VCaP (cell line): ENCODE measurements at regions not wholly inside any gene's neighbourhood (a gene's known extent, or its start where the extent isn't known, plus 50 kb on each side); places are given as distances from the start of the nearest gene placed in this dataset.

Source experiments
- H3K27ac ChIP-seq: fragments of 450-650 bp; 2 replicates; pipeline ENCODE4 v1.5.1; 2017
- TF ChIP-seq, protein P1 (sequence below): fragments of 450-650 bp; conservative IDR thresholded peaks from 2 replicates; pipeline ENCODE4 v1.5.1; 2017; ENCODE audit warnings: mild to moderate bottlenecking, moderate library complexity

DNA sequence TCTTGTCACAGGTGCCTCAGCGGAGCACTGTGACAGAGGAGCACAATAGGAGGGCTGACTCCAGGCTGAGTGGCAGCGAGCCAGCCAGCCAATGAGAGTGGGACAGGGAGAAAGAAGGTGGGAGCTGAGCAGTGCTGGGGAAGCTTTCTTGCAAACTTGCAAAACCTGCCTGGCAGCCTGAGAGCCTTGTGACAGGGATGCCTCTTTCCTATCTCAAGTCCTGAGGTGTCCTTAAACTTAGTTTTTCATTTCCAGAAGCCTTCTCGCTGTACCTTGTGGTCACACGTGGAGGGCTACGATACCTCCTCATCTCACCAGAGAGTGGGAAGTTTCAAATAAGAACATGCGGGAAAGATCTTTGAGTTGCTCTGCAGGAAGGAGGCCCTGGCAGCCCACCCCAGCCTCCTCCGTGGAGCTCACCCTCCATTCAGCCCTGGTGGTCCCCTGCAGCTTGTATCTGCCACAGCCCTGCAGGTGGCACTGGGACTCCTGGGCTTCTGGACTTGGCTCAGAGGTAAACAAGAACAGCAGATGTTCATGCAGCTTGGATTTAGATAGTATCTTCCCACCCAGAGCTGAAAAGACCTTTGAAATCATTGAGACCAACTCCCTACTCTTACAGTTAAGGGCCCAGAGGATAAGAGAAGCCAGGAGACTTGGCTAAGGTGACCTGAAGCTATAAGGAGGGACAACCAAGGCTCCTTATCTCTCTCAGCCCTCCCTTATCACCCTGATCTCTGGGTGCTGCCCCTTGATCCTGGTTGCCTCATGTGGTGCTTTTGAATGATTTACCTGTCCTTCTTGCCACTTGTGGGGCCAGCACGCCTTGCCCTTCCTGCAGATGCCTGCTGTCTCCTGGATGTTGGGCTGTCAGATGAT, 153.5 kb upstream of the MAX start:
- H3K27ac ChIP-seq = peak overlapping the region; percentile 86

DNA sequence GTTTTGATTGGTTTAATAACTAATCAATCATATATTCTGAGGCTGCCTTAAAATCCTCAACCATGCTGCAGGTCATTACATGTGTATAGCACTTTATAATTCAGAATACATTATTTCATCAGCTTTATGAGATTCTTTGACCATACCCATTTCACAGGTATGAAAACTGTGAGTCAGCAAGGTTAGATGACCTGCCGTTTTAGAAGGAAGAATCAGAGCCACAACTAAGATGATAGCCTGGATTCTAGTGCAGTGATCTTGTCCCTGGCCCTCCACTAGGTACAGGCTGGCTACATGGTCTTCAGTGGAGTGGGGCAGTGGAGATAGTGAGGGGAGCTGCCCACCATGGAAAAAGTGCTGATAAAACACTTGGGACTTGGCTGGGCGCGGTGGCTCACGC, 154.4 kb upstream of the MAX start:
- TF ChIP-seq, protein P1, sequence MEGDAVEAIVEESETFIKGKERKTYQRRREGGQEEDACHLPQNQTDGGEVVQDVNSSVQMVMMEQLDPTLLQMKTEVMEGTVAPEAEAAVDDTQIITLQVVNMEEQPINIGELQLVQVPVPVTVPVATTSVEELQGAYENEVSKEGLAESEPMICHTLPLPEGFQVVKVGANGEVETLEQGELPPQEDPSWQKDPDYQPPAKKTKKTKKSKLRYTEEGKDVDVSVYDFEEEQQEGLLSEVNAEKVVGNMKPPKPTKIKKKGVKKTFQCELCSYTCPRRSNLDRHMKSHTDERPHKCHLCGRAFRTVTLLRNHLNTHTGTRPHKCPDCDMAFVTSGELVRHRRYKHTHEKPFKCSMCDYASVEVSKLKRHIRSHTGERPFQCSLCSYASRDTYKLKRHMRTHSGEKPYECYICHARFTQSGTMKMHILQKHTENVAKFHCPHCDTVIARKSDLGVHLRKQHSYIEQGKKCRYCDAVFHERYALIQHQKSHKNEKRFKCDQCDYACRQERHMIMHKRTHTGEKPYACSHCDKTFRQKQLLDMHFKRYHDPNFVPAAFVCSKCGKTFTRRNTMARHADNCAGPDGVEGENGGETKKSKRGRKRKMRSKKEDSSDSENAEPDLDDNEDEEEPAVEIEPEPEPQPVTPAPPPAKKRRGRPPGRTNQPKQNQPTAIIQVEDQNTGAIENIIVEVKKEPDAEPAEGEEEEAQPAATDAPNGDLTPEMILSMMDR = no peak
- H3K27ac ChIP-seq = 0 out of 2 replicates have a peak overlapping the region, but pooled peaks have one; percentile 86

More for the DNA sequence above, 153.5 kb upstream of the MAX start:
- TF ChIP-seq, protein P1 = no peak

DNA sequence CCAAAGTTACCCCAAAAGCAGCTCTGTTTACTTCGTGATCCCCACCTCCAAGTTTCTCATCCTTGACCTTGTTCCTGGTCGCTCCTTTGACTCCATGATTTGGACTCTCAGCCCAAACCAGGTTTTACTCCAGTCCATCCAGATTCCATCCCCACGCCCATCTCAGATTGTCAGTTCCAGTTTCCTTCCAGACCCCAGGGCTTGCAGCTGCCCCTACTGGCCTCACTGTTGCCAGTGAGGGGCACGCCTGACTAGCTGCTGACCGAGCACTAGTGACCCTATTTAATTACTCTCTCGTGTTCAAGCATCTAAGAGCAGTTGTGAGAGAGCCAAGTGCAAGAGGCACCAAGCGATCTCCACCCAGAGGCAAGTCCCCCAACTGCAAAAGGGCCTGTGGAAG, 155.1 kb upstream of the FUT8 start:
- H3K27ac ChIP-seq = no peak overlapping the region
- TF ChIP-seq, protein P1 = no peak

DNA sequence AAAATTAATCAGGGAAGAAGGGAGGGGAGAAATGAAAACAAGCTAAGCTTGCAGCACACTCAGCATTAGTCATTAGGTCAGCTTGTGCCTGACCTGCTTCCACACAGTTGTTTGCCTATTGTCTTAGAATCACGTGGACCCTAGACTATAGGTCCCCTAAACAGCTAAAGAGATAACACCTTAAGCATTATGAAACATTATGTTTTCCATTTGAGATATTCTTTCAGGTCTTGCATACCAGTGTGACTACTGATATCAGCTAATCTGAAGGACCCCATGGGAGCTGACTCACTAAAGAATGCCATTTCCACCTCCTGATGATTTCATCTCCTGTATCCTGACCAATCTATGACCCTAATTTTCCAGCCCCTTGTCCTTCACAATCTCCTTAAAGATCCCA, 154.1 kb upstream of the FUT8 start:
- H3K27ac ChIP-seq = no peak overlapping the region
- TF ChIP-seq, protein P1 = no peak

DNA sequence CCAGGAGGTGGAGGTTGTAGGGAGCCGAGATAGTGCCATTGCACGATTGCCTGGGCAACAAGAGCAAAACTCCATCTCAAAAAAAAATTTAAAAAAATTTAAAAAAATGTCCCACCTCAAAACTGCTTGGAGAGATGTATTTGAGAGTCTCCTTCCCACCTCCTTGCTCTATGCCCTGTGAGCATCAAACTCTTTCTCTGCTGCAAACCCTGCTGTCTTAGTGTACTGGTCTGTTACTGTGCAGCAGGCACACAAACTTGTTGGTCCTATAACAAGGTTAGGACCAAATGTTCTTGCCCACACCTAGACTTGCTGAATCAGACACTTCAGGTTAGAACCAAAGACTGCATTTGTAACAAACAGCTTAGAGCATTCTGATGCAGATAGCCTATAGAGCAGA, 153.5 kb upstream of the FUT8 start:
- H3K27ac ChIP-seq = no peak overlapping the region
- TF ChIP-seq, protein P1 = no peak

DNA sequence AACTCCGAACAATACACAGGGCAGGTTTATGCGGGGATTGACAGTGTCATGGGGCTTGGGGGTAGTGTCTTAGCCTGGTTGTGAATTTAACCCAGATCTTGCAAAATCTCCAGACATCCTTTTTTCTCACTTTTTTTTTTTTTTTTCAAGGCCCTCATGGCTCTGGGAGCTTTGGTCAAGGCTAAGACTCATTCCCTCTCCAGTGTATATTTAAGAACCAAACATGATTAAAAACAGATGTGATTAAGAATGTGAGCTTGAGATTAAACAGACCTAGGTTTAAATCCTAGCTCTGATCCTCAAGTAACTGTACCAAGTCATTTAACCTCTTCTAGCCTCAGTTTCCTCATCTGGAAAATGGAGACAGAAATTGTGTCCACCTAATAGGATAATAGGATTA, 151.7 kb upstream of the FUT8 start:
- TF ChIP-seq, protein P1 = no peak
- no peak overlapping the region for H3K27ac ChIP-seq

DNA sequence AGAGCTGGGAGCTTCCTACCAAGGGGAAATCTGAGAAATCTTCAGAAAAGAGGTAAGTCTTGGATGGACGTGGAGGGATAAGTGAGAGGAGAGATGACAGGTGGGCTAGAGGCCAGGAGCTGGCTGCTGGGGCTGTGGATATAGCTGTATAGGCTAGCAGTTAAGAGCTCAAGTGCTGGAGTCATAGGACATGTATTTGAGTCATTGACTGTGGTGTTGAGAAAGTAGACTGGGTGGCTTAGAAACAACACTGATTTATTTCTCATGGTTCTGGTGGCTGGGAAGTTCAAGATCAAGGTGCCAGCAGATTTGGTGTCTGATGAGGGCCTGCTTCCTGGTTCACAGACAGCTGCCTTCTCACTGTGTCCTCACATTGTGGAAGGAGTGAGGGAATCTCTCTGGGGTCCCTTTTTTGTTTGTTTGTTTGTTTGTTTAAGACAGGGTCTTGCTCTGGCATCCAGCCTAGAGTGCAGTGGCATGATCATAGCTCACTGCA, 151.1 kb upstream of the FUT8 start:
- no peak overlapping the region for H3K27ac ChIP-seq
- TF ChIP-seq, protein P1 = no peak
